ENCODE measurements at regions not wholly inside any gene's neighbourhood (a gene's known extent, or its start where the extent isn't known, plus 50 kb on each side); places are given as distances from the start of the nearest gene placed in this dataset.

GRCh38 chr15:93800805-93801204 lies 430.6 kb upstream of the MCTP2 start:
- TF ChIP-seq EZH2 (IDR thresholded peaks at IDR 0.05; ENCODE audit: insufficient read depth, low read length): no peak
- no peak for TF ChIP-seq CTCF (IDR thresholded peaks at IDR 0.05; ENCODE audit: insufficient read depth, low read depth, low read length)
- no peaks in the 10 kb centered on the region for H3K4me1 ChIP-seq (ENCODE audit: insufficient read depth, low read length)
- Mint-ChIP-seq H3K36me3 (ENCODE audit: low read depth, unreplicated experiment) (no peaks in the 10 kb centered on the region), H3K27ac (ENCODE audit: unreplicated experiment) (no peak overlapping the region), H3K4me1 (ENCODE audit: low read depth, unreplicated experiment) (no peaks in the 10 kb centered on the region), H3K4me3 (ENCODE audit: unreplicated experiment) (no peak overlapping the region), H3K27me3 (ENCODE audit: low read depth, unreplicated experiment) (peaks cover 3% of the 10 kb centered on the region), H3K9me3 (ENCODE audit: unreplicated experiment) (peaks cover 1% of the 10 kb centered on the region)
- H3K9me3 ChIP-seq (ENCODE audit: insufficient read depth, low read depth, low read length): no peaks in the 10 kb centered on the region
- H3K9ac ChIP-seq (ENCODE audit: low read length): no peak overlapping the region
- H3K27ac ChIP-seq (ENCODE audit: low read depth, low read length): no peak overlapping the region
- H3K36me3 ChIP-seq (ENCODE audit: insufficient read depth, low read length): no peaks in the 10 kb centered on the region
- H3K4me2 ChIP-seq (ENCODE audit: low read length): no peak overlapping the region
- no peak for DNase-seq (ENCODE audit: low read depth)
- FAIRE-seq: no peak
- no peaks in the 10 kb centered on the region for H3K27me3 ChIP-seq (ENCODE audit: insufficient read depth, low read length)
- H3K79me2 ChIP-seq (ENCODE audit: insufficient read depth, low read length): no peaks in the 10 kb centered on the region
- no peaks in the 10 kb centered on the region for H4K20me1 ChIP-seq (ENCODE audit: insufficient read depth, low read length)
- H2AFZ ChIP-seq (ENCODE audit: low read depth, low read length): no peak overlapping the region
- no peak overlapping the region for H3K4me3 ChIP-seq (ENCODE audit: insufficient read depth, low read depth, low read length)

- Histone ChIP-seq H3K4me2 (ENCODE audit: low read length) (no peak overlapping the region), H3K9me3 (ENCODE audit: insufficient read depth, low read depth, low read length) (no peaks in the 10 kb centered on the region), H3K36me3 (ENCODE audit: insufficient read depth, low read length) (no peaks in the 10 kb centered on the region), H3K9ac (ENCODE audit: low read length) (no peak overlapping the region), H3K79me2 (ENCODE audit: insufficient read depth, low read length) (no peaks in the 10 kb centered on the region), H2AFZ (ENCODE audit: low read depth, low read length) (no peak overlapping the region), H3K27ac (ENCODE audit: low read depth, low read length) (no peak overlapping the region), H3K4me3 (ENCODE audit: insufficient read depth, low read depth, low read length) (no peak overlapping the region), H3K27me3 (ENCODE audit: insufficient read depth, low read length) (no peaks in the 10 kb centered on the region), H4K20me1 (ENCODE audit: insufficient read depth, low read length) (no peaks in the 10 kb centered on the region), H3K4me1 (ENCODE audit: insufficient read depth, low read length) (no peaks in the 10 kb centered on the region)
- DNase-seq (ENCODE audit: low read depth) (no peak), FAIRE-seq (no peak)
- TF ChIP-seq CTCF (IDR thresholded peaks at IDR 0.05; ENCODE audit: insufficient read depth, low read depth, low read length) (no peak), EZH2 (IDR thresholded peaks at IDR 0.05; ENCODE audit: insufficient read depth, low read length) (no peak)
- Mint-ChIP-seq H3K4me1 (ENCODE audit: low read depth, unreplicated experiment) (no peaks in the 10 kb centered on the region), H3K36me3 (ENCODE audit: low read depth, unreplicated experiment) (no peaks in the 10 kb centered on the region), H3K27me3 (ENCODE audit: low read depth, unreplicated experiment) (no peaks in the 10 kb centered on the region), H3K9me3 (ENCODE audit: unreplicated experiment) (peaks cover 22% of the 10 kb centered on the region), H3K4me3 (ENCODE audit: unreplicated experiment) (no peak overlapping the region), H3K27ac (ENCODE audit: unreplicated experiment) (no peak overlapping the region)
Observed at GRCh38 chr15:93789441-93789840, 441.9 kb upstream of the MCTP2 start.

GRCh38 chr15:93780073-93780472 lies 451.3 kb upstream of the MCTP2 start:
- no peaks in the 10 kb centered on the region for H3K4me1 Mint-ChIP-seq (ENCODE audit: low read depth, unreplicated experiment)
- Histone ChIP-seq H3K27me3 (ENCODE audit: insufficient read depth, low read length) (no peaks in the 10 kb centered on the region), H2AFZ (ENCODE audit: low read depth, low read length) (no peak overlapping the region), H3K4me1 (ENCODE audit: insufficient read depth, low read length) (no peaks in the 10 kb centered on the region), H3K36me3 (ENCODE audit: insufficient read depth, low read length) (no peaks in the 10 kb centered on the region), H3K4me3 (ENCODE audit: insufficient read depth, low read depth, low read length) (no peak overlapping the region), H3K27ac (ENCODE audit: low read depth, low read length) (no peak overlapping the region), H3K4me2 (ENCODE audit: low read length) (no peak overlapping the region), H3K9me3 (ENCODE audit: insufficient read depth, low read depth, low read length) (no peaks in the 10 kb centered on the region), H3K79me2 (ENCODE audit: insufficient read depth, low read length) (no peaks in the 10 kb centered on the region), H3K9ac (ENCODE audit: low read length) (no peak overlapping the region), H4K20me1 (ENCODE audit: insufficient read depth, low read length) (no peaks in the 10 kb centered on the region)
- H3K27ac Mint-ChIP-seq (ENCODE audit: unreplicated experiment): no peak overlapping the region
- TF ChIP-seq EZH2 (IDR thresholded peaks at IDR 0.05; ENCODE audit: insufficient read depth, low read length) (no peak), CTCF (IDR thresholded peaks at IDR 0.05; ENCODE audit: insufficient read depth, low read depth, low read length) (no peak)
- peaks cover 5% of the 10 kb centered on the region for H3K27me3 Mint-ChIP-seq (ENCODE audit: low read depth, unreplicated experiment)
- H3K4me3 Mint-ChIP-seq (ENCODE audit: unreplicated experiment): no peak overlapping the region
- H3K36me3 Mint-ChIP-seq (ENCODE audit: low read depth, unreplicated experiment): no peaks in the 10 kb centered on the region
- FAIRE-seq: no peak
- no peak for DNase-seq (ENCODE audit: low read depth)
- peaks cover 5% of the 10 kb centered on the region for H3K9me3 Mint-ChIP-seq (ENCODE audit: unreplicated experiment)
